ENCODE measurements at regions not wholly inside any gene's neighbourhood (a gene's known extent, or its start where the extent isn't known, plus 50 kb on each side); places are given as distances from the start of the nearest gene placed in this dataset.

DNA sequence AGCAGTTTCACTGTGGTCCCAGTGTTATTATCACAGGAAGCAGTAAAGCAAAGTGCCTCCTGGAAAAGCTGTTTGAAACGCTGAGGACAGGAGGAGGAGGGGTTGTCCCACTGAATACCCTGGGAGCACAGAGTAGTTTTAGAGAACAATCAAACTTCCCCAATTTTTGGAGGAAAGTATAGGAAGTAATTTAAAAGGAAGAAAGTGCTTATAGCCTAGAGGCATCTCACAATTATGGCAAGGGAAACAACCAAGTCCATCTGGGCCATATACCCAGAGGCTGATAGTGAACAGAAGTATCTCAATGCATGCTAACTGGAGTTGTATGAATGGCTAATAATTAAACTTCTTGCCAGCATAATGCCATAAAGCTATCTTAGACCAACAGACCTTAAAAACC lies 137.2 kb upstream of the EPHA6 start:
- TF ChIP-seq ZSCAN18 (CRISPR knock-in tag; IDR thresholded peaks at IDR 0.05), result no peak
- TF ChIP-seq, protein P1, sequence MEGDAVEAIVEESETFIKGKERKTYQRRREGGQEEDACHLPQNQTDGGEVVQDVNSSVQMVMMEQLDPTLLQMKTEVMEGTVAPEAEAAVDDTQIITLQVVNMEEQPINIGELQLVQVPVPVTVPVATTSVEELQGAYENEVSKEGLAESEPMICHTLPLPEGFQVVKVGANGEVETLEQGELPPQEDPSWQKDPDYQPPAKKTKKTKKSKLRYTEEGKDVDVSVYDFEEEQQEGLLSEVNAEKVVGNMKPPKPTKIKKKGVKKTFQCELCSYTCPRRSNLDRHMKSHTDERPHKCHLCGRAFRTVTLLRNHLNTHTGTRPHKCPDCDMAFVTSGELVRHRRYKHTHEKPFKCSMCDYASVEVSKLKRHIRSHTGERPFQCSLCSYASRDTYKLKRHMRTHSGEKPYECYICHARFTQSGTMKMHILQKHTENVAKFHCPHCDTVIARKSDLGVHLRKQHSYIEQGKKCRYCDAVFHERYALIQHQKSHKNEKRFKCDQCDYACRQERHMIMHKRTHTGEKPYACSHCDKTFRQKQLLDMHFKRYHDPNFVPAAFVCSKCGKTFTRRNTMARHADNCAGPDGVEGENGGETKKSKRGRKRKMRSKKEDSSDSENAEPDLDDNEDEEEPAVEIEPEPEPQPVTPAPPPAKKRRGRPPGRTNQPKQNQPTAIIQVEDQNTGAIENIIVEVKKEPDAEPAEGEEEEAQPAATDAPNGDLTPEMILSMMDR (IDR thresholded peaks at IDR 0.05), result no peak
- TF ChIP-seq HMGXB4 (CRISPR knock-in tag; IDR thresholded peaks at IDR 0.05), result no peak
- TF ChIP-seq ATF1 (CRISPR knock-in tag; IDR thresholded peaks at IDR 0.05), result no peak
- no peak for TF ChIP-seq ZNF281 (CRISPR knock-in tag; IDR thresholded peaks at IDR 0.05)
- TF ChIP-seq GABPB1 (CRISPR knock-in tag; IDR thresholded peaks at IDR 0.05), result no peak
- no peak for TF ChIP-seq MAX (CRISPR knock-in tag; IDR thresholded peaks at IDR 0.05)
- TF ChIP-seq NFYB (CRISPR knock-in tag; conservative IDR thresholded peaks at IDR 0.05; ENCODE audit: low read depth), result no peak
- TF ChIP-seq RELA (CRISPR knock-in tag; IDR thresholded peaks at IDR 0.05; ENCODE audit: borderline replicate concordance), result no peak

Measured in WTC11 (cell line).